GM18861 (cell line): ENCODE measurements at regions not wholly inside any gene's neighbourhood (a gene's known extent, or its start where the extent isn't known, plus 50 kb on each side); places are given as distances from the start of the nearest gene placed in this dataset.
A peak's percentile ranks its signal among the peaks of the same experiment; 100 is the strongest.

Experiments
- ATAC-seq: cut with Tn5 transposase; IDR thresholded peaks from one replicate; pipeline ENCODE4 v1.9.1; 2021; ENCODE audit not compliant: unreplicated experiment

DNA sequence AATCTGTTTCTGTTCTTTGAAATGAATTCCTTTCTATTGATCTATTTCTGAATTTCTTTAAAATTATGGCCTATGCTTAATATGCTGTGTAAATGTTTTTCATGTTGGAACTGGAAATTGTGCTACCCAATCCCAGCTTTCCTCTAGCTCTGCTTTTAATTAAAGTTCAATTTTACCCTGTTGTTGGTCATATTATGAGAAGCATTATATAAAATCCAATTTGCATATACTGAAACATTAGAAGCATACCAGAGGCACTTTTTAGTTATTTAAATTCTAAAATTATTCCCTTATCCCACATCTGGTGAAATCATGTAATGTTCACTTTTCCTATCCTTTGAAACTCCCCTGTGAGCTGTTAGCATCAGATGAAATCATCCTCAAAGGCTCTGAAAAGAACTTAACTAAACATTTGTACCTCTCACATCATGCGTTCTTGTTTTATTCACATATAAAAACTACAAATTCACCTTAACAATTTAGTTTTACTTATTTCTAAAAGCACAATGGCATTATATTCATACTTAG, 160.6 kb upstream of the COL21A1 start:
- ATAC-seq, result no peak

DNA sequence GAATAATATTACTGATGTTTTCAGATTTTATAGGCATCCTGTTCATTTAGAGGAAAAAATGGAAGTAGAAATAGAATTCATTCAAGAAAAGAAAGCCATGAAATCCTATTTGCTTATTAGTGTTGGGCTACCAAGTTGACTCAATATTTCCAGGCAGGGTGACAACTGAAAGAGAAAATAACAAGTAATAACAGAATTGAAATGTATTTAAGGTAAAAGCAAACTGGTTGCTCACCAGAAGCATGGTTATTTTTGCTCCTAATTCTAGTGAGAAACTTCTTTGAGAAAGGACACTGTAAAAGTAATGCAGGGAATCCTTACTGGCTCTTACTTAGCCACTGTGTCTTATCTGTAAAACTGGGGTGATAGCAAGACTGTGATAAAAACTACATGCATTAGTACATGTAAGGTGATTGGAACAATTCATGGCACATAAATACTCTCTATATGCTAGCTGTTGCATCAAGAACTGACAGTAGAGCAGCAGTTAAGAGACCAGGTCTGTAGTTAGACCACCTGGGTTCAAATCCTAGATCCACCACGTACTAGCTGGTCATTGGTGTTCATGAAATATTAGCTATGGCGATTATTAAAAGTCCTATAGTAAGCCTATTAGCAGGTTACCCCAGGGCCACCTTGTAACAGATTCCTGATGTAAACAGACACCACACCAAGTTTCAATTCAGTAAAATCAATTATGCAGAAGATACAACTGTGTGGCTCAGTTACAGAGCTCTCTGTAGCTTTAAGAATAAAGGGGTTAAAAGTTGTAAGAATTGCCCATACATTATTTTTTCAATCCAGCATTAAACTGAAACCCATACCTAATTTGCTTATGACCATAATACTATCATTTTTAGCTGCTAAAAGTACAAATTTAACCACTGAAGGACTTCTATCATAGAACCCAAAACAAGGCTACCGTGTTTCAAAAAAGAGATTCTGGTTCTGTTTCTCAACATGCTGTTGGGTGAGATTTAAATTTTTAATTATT, 159.2 kb upstream of the COL21A1 start:
- peak; percentile 72 for ATAC-seq

DNA sequence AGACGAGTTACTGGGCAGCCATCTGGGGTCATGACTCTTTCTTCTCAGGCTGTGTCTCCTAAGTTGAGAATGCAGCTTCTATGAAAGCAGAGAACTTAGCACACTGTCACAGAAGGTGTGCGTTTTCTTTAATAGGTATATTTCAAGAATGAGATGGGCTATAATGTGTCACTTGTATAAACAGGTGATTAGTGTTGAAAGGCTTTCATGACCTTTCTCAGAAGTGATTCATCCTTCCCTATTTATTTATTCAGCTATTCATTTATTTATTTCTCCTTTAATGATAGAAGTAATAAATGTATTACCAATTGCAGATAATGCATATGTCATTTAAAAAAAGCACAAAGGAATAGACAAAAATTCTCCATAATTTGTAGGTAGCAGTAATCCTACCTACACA, 157.2 kb upstream of the COL21A1 start:
- ATAC-seq, result no peak

DNA sequence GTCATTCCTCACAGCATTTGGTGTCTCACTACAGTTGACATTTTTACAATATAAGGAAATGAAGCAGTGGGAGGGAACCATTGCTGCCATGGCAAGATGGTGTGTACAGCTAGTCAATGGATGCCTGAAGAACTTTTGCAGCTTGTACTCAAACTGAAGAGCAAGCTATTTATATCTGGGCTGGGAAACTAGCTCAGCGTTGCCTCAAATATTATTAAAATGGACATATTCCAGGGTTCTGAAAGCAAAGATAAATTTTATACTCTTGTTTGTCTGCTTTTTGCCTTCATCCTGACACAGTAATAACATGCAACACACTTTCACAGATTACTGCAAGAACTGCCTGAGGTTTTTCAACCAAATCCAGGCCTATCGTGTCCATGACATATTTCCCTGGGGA, 156.4 kb upstream of the COL21A1 start:
- ATAC-seq, result no peak

DNA sequence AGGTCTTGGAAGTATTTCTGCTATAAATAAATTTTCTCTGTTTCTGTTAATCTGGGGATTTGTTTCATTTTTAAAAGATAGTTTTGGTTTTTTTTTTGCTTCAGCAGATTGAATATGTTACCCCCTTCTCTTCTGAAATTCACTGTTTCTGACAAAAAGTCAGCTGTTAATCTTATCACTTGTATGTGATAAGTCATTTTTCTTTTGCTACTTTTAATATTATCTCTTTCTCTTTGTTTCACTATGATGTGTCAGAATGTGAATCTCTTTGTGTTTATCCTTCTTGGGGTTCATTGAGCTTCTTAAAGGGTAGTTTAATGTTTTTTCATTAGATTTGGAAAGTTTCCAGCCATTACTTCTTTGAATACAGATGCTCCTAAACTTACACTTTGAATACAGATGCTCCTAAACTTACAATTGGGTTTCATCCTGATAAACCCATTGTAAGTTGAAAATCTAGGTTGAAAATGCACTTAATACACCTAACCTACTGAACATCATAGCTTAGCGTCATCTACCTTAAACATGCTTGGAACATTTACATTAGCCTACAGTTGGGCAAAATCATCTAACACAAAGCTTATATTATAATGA, 154.2 kb upstream of the COL21A1 start:
- ATAC-seq, result no peak

DNA sequence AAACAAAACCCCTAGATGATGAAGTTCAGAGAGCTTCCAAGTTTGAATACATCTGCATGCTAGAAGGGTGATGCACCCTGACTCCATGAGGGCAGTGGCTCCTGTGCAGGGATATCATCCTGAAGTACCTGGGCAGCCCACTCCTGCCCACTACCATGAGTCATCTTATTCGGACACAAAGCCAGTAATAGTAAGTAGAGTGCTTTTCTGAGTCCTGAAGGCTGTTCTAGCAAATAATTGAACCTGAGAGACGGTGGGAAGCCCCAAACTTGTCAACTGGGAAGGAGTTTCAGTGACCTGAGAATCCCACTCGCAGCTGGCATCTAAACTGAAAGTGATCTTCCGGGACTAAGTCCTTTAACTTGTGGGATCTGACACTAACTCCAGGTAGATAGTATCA, 152.9 kb upstream of the COL21A1 start:
- no peak for ATAC-seq

DNA sequence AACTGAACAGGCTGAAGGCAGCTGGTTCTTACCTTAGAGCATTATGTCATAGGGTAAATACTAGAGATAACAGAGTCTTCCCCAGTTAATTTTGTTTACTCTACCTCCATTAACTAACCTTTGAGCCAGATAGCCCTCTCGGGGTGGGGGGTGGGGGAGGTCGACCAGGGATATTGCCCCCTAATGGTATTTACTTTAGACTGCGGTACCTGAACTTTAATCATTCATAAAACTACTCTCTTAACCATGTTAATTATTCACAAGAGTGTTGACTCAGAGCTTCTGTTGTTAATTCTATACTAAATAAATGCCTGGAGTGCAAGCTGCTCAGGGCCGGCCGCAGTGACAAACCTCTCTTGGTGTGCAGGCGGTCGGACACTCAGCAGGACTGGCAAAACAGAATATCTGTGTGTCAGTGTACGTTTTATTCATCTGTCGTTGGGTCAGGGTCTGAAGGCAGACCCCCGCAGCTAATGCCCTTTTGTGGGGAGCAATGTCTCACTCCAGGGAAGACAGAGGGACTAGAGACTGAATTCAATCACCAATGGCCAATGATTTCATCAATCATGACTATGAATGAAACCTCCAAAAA, 152.4 kb upstream of the COL21A1 start:
- no peak for ATAC-seq

DNA sequence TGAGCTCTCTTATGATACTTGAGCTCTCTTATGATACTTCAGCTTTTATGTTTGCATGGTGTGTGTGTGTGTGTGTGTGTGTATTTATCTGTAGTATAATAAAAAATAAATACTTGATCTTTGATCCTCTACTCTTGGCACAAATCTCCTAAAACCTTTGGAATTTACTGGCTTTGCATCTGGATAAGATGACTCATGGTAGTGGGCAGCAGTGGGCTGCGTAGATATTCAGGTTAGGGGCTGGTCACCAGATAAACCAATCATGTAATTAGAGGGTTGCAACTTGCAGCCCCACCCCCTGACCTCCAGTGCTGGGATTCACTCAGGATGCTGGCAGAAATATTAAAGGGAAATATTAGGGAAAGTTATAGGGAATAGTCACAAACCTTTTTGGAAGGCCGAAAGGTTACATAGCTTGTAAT, 151.9 kb upstream of the COL21A1 start:
- no peak for ATAC-seq

DNA sequence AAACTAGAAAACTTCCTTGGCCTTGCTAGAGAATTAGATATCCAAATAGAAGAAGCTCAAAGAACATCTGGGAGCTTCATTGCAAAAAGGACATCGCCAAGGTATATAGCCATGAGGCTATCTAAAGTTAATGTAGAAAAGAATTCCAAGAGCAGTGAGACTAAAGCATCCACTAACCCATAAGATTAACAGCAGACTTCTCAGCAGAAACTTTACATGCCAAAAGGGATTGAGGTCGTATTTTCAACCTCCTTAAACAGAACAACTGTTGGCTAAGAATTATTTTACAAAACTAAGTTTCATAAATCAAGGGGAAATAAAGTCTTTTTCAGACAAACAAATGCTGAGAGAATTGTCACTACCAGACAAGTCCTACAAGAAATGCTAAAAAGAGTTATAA, 149.1 kb upstream of the COL21A1 start:
- ATAC-seq, result no peak

DNA sequence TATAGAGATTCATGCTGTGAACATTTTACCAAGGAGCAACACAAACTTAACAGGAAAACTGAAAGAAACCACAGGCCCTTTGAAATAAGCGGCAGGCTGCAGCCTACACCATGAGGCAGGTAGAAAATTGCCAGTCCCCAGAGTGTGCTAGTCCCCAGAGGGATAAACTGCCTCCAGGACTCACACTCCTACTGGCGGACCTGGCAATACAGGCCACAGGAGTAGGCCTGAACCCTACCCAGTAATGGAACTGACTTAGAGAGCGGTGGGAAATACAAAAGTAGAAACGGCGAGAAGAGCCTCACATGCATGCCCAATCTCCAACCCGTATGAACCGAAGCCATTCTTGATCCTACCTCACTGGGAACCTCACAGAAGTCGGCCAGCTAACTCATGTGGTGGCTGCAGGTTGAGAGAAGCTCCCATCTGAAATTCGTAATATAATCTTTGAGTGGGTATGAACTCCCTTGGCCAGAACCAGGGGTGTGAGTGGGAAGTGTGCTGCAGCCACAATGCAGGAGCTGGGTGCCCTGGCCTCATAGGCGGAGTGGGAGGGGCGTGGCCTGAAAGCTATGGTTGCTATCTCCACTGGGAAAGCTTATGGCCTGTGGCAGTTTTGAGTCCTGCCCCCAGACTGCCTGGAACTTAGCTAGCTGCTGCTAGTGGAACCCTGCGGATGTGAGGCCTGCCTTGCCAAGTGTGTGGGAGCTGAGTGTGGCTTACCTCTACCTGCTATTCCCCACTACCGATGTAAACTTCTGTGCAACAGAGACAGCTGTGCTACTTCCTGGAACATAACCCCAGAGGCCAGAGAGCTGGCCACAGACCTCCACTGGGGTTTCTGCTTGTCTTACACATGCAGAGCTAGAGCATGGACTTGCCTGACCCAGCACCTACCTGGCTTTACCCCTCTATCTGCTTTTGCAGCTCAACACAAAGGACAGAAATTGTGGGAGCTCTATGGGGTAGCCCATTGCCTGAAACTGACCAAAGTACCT, 146.5 kb upstream of the COL21A1 start:
- no peak for ATAC-seq

DNA sequence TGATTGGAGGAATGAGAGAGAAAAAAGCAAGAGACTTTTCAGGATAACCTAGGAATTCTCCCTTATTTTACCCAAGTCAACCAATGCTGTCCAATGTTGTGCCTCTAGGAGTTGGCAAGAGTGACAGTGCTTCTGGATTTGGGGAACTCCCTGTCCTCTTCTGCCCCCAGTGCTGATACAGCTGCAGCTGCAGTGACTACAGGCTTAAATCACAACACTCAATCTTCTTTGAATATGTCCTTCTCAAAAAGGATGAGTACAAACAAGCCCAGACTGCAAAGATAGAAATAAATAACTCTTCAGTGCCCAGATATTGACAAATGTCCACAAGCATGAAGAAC, 141.0 kb upstream of the COL21A1 start:
- ATAC-seq, result no peak

DNA sequence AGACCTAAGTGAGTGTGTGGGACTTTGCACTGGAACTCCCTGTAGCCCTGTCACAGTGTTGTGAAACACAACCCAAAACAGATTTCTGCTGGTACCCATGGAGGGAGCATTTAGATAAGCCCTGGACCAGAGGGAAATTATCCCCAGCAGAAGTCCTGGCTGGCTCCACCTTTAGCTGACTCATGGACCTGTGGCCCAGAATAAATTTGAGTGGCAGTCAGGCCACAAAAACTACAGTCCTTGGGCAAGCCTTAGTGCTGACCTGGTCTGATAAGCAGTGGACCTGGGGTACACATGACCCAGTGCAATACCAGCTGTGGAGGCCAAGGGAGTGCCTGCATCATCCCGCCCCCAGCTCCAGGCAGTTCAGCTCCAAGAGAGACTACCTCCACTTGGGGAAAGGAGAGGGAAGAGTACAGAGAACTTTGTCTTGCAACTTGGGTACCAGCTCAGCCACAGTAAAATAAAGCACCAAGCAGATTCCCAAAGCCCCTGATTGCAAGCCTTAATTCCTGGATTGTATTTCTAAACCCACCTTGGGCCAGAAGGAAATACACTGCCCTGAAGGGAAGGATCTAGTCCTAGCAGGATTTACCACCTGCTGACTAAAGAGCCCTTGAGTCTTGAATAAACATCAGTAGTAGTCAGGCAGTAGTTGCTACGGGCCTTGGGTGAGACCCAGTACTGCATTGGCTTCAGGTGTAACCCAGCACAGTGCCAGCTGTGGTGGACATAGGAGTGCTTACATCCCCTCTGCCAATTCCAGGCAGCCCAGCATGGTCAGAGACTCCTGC, 140.4 kb upstream of the COL21A1 start:
- ATAC-seq, result no peak

DNA sequence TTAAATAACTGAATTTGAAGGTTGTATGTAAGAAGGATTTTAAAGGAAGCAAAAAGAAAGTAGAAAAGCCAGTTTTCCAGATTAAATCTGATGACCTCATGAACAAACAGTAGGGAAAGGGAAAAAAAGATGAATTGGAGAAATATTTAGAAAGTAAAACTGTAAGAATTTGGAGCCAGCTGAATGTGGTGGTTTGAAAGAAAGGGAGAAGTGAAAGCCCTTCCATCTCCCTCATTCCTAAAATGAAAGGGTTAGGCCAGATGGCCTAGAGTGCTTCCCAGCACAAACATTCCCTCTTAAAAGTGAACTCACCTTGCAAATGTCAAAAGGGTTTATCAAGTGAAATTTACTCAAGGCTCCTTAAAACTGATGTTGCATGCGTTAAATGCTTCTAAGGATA, 139.3 kb upstream of the COL21A1 start:
- no peak for ATAC-seq

DNA sequence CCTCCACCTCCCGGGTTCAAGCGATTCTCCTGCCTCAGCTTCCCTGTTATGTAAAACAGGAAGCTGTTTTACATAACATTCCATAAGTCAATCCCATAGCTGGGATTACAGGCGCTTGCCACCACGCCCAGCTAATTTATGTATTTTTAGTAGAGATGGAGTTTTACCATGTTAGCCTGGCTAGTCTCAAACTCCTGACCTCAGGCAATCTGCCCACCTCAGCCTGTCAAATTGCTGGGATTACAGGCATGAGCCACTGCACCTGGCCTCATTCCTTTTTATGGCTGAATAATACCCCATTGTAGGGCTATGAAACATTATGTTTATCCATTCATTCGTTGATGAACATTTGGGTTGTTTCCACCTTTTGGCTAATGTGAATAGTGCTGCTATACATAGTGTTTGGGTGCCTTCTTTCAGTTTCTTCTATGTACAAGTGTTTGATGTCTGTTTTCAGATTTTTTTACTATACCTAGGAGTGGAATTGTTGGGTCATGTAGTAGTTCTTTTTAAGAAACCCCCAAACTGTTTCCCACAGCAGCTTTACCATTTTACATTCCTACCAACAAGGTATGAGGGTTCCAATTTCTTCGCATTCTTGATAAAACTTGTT, 138.7 kb upstream of the COL21A1 start:
- ATAC-seq, result no peak

DNA sequence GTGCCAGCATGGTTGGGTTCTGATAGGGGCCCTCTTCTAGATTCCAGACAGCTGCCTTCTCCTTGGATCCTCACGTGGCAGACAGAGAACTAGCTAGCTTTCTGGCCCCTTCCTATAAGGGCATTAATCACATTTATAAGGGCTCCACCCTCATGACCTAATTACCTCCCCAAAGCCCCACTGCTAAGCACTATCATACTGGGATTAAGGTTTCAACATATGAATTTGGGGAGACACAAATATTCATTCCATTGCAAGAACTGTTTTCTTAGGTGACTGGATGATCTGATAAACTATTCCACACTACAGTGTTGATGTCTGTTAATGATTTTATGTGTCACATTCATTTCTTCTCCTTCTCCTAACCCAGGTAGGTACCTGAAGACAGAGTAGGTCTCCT, 135.8 kb upstream of the COL21A1 start:
- no peak for ATAC-seq

DNA sequence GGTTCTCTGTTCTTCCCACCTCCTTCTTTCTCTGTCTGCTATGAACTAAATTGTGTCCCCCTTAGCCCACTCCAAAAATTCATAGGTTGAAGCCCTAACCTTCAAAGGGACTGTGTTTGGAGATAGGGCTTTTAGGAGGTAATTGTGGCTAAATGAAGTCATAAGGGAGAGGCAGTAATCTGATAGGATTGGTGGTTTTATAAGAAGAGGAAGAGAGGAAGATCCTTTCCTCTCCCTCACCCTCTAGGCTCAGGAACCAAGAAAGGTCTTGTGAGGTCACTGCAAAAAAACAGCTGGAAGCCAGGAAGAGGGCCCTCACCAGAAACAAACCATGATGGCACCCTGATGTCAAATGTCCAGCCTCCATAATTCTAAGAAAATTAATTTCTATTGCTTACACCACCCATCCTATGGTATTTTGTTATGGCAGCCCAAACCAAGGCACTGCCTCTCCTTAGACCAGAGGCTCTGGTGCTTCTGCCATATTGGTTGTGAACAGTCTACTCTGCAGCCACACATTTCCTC, 135.1 kb upstream of the COL21A1 start:
- no peak for ATAC-seq

DNA sequence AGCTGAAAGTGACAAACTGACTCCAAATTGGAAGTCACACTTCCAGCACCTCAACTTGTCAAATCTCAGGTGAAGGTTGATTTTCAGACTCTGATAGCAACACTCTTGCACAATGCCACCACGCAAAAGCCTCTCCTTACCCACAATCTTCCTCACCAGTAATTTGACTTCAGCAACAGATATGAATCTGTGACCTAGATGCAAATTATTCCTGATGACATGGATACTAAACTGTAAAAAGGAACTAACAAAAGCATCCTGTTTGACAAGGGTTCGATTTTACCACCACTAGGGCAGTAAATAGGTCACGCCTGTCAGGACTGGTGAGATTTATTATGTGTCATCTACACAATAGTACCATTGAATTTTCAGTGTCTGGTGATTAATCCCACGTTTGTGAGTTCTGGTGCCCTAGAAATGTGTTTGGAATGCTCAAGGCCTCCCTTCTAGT, 134.4 kb upstream of the COL21A1 start:
- ATAC-seq, result no peak

DNA sequence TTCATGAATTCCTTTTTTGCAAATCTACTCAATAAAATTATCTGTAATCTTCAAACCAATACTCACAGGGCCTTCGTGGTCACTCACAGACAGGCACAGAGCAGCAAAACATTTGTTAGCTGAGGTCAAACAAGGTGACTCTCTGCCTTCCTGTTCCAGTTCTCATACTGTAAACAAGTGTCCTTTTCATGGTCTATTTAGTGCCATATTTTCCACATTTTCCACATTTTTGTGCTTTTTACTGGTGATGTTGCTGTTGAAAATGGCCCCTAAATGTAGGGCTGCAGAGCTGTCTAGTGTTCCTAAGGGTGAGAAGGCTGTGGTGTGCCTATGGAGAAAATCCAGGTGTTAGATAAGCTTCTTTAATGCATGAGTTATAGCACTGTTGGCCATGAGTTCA, 133.1 kb upstream of the COL21A1 start:
- ATAC-seq, result no peak

DNA sequence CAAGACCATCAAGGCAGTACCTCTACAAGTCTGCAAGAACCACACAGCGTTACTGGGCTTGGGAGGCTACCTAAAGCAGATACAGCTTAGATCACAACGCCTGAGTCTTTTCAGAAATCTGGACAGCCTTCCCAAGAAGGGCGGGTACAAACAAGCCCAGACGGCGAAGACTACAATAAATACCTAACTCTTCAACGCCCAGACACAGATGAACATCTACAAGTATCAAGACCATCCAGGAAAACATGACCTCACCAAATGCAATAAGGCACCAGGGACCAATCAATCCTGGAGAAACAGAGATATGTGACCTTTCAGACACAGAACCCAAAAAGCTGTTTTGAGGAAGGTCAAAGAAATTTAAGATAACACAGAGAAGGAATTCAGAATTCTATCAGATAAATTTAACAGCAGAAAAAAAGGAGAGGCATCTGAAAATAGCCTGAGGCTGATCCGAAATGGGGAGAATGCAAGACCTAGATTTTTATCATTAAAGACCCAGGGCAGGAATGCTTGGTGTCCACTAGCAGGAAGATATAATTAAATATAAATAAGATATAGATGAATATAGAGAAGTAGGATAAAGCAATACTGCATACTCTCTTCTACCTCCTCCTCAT, 131.7 kb upstream of the COL21A1 start:
- ATAC-seq, result no peak
